Uterus (tissue), 2 donors: ENCODE measurements at regions not wholly inside any gene's neighbourhood (a gene's known extent, or its start where the extent isn't known, plus 50 kb on each side); places are given as distances from the start of the nearest gene placed in this dataset.

ENCODE experiments used
- CTCF ChIP-seq, 4 experiments: fragments of 200-600 bp in 2 of 4; fragments of 450-650 bp in 2 of 4; sonication (generic) in 2 of 4; IDR thresholded peaks; one replicate each; pipeline ENCODE4 v1.5.1; 2016 to 2019; ENCODE audit warnings: antibody characterized with exemption in 4 of 4, mild to moderate bottlenecking in 2 of 4, moderate library complexity in 1 of 4
- POLR2A ChIP-seq, 2 donors: fragments of 450-650 bp; IDR thresholded peaks; one replicate each; pipeline ENCODE4 v1.6.1; 2016; ENCODE audit warnings: antibody characterized with exemption in 2 of 2, mild to moderate bottlenecking in 1 of 2, moderate library complexity in 1 of 2

- TF ChIP-seq CTCF (IDR thresholded peaks at IDR 0.05) (no peak), POLR2A (IDR thresholded peaks at IDR 0.05) (no peak)
Measured at GRCh38 chr2:139374296-139374850, 594.2 kb upstream of the NXPH2 start.
